HEK293 (cell line): ENCODE measurements at regions not wholly inside any gene's neighbourhood (a gene's known extent, or its start where the extent isn't known, plus 50 kb on each side); places are given as distances from the start of the nearest gene placed in this dataset.

ENCODE experiments used
- CTCF ChIA-PET: fragments of 350-600 bp; formaldehyde crosslinking; extraction: SDS; loops from one replicate; lab custom pipeline; 2021; ENCODE audit warnings: antibody characterized with exemption; lab: Yijun Ruan, JAX
- POLR2A ChIA-PET: fragments of 300-600 bp; formaldehyde crosslinking; extraction: SDS; loops from one replicate; lab custom pipeline; 2020; ENCODE audit warnings: antibody characterized with exemption, inconsistent platforms; lab: Yijun Ruan, JAX
- H3K27ac ChIP-seq: fragments of 200-500 bp; sonication (Bioruptor generic); 2 replicates; pipeline ENCODE4 v1.5.1; 2014; ENCODE audit warnings: low read depth, low read length, control low read depth, inconsistent platforms; ENCODE audit errors: extremely low read depth
- H3K36me3 ChIP-seq, 2 experiments: fragments of 200-500 bp in 1 of 2; sonication (Bioruptor generic) in 1 of 2; 1 replicate in 1 of 2; 2 replicates in 1 of 2; pipeline ENCODE4 v1.5.1; 2014 to 2017; ENCODE audit warnings: inconsistent platforms in 2 of 2, low read length in 2 of 2; ENCODE audit not compliant: control insufficient read depth in 2 of 2, insufficient read depth in 1 of 2
- H3K4me1 ChIP-seq: fragments of 200-500 bp; sonication (Bioruptor generic); 2 replicates; pipeline ENCODE4 v1.5.1; 2014; ENCODE audit warnings: mild to moderate bottlenecking, low read length, inconsistent platforms; ENCODE audit not compliant: control insufficient read depth, insufficient read depth
- H3K4me3 ChIP-seq: 2 replicates; pipeline ENCODE4 v1.5.1; 2011; ENCODE audit warnings: low read depth, mild to moderate bottlenecking, control low read depth, low read length, moderate library complexity
- H3K9me3 ChIP-seq: fragments of 200-500 bp; sonication (Bioruptor generic); 2 replicates; pipeline ENCODE4 v1.5.1; 2014; ENCODE audit warnings: low read depth, low read length, inconsistent platforms; ENCODE audit not compliant: control insufficient read depth, insufficient read depth
- EGR2 ChIP-seq: fragments of 450-650 bp; formaldehyde crosslinking; IDR thresholded peaks from 2 replicates; pipeline ENCODE4 v1.5.1; 2016; ENCODE audit warnings: low read depth, missing biosample characterization, missing genetic modification characterization
- FEZF1 ChIP-seq: fragments of 450-650 bp; formaldehyde crosslinking; IDR thresholded peaks from 2 replicates; pipeline ENCODE4 v1.5.1; 2016; ENCODE audit warnings: missing biosample characterization, missing genetic modification characterization
- OSR2 ChIP-seq: fragments of 450-650 bp; formaldehyde crosslinking; IDR thresholded peaks from 2 replicates; pipeline ENCODE4 v1.5.1; 2016; ENCODE audit warnings: missing biosample characterization, missing genetic modification characterization
- PBX3 ChIP-seq: sonication (generic); formaldehyde crosslinking; IDR thresholded peaks from 2 replicates; pipeline ENCODE4 v1.8.1; 2022; ENCODE audit warnings: mild to moderate bottlenecking, moderate library complexity, missing genetic modification reagents
- PRDM6 ChIP-seq: fragments of 450-650 bp; formaldehyde crosslinking; IDR thresholded peaks from 2 replicates; pipeline ENCODE4 v1.5.1; 2017; ENCODE audit warnings: missing biosample characterization, missing genetic modification characterization
- SALL2 ChIP-seq: fragments of 450-650 bp; formaldehyde crosslinking; IDR thresholded peaks from 2 replicates; pipeline ENCODE4 v1.5.0; 2017; ENCODE audit warnings: missing biosample characterization, mild to moderate bottlenecking, missing genetic modification characterization, borderline replicate concordance
- SP2 ChIP-seq: fragments of 450-650 bp; formaldehyde crosslinking; IDR thresholded peaks from 2 replicates; pipeline ENCODE4 v1.5.1; 2016; ENCODE audit warnings: missing biosample characterization, missing genetic modification characterization
- WT1 ChIP-seq: fragments of 450-650 bp; formaldehyde crosslinking; IDR thresholded peaks from 2 replicates; pipeline ENCODE4 v1.5.1; 2016; ENCODE audit warnings: missing biosample characterization, missing genetic modification characterization
- ZBTB48 ChIP-seq: fragments of 450-650 bp; formaldehyde crosslinking; IDR thresholded peaks from 2 replicates; pipeline ENCODE4 v1.5.1; 2016; ENCODE audit warnings: missing biosample characterization, missing genetic modification characterization
- ZBTB8A ChIP-seq: fragments of 450-650 bp; formaldehyde crosslinking; IDR thresholded peaks from 2 replicates; pipeline ENCODE4 v1.5.1; 2016; ENCODE audit warnings: missing biosample characterization, missing genetic modification characterization
- ZNF10 ChIP-seq: fragments of 450-650 bp; formaldehyde crosslinking; IDR thresholded peaks from 2 replicates; pipeline ENCODE4 v1.5.1; 2017; ENCODE audit warnings: missing biosample characterization, missing genetic modification characterization
- ZNF132 ChIP-seq: fragments of 450-650 bp; formaldehyde crosslinking; IDR thresholded peaks from 2 replicates; pipeline ENCODE4 v1.5.1; 2017; ENCODE audit warnings: missing biosample characterization, missing genetic modification characterization, borderline replicate concordance
- ZNF16 ChIP-seq: fragments of 450-650 bp; formaldehyde crosslinking; IDR thresholded peaks from 2 replicates; pipeline ENCODE4 v1.5.1; 2016; ENCODE audit warnings: low read depth, missing biosample characterization, missing genetic modification characterization
- ZNF221 ChIP-seq: fragments of 450-650 bp; formaldehyde crosslinking; IDR thresholded peaks from 2 replicates; pipeline ENCODE4 v1.5.1; 2017; ENCODE audit warnings: missing biosample characterization, missing genetic modification characterization, borderline replicate concordance
- ZNF26 ChIP-seq: fragments of 450-650 bp; formaldehyde crosslinking; IDR thresholded peaks from 2 replicates; pipeline ENCODE4 v1.5.1; 2016; ENCODE audit warnings: missing biosample characterization, missing genetic modification characterization
- ZNF341 ChIP-seq: fragments of 450-650 bp; formaldehyde crosslinking; IDR thresholded peaks from 2 replicates; pipeline ENCODE4; 2016; ENCODE audit warnings: low read depth, missing biosample characterization, missing genetic modification characterization
- ZNF350 ChIP-seq: fragments of 450-650 bp; formaldehyde crosslinking; IDR thresholded peaks from 2 replicates; pipeline ENCODE4 v1.5.0; 2017; ENCODE audit warnings: missing biosample characterization, mild to moderate bottlenecking, missing genetic modification characterization
- ZNF426 ChIP-seq: fragments of 450-650 bp; formaldehyde crosslinking; IDR thresholded peaks from 2 replicates; pipeline ENCODE4 v1.5.1; 2017; ENCODE audit warnings: missing biosample characterization, missing genetic modification characterization, mild to moderate bottlenecking, inconsistent platforms, moderate library complexity
- ZNF558 ChIP-seq: fragments of 450-650 bp; formaldehyde crosslinking; IDR thresholded peaks from 2 replicates; pipeline ENCODE4 v1.5.1; 2016; ENCODE audit warnings: missing biosample characterization, missing genetic modification characterization
- ZNF639 ChIP-seq: fragments of 450-650 bp; formaldehyde crosslinking; IDR thresholded peaks from 2 replicates; pipeline ENCODE4 v1.5.1; 2016; ENCODE audit warnings: missing biosample characterization, missing genetic modification characterization
- ZNF660 ChIP-seq: fragments of 450-650 bp; IDR thresholded peaks from 2 replicates; pipeline ENCODE4 v1.5.1; 2018; ENCODE audit warnings: missing biosample characterization, mild to moderate bottlenecking, missing genetic modification characterization
- ZNF677 ChIP-seq: fragments of 450-650 bp; IDR thresholded peaks from 2 replicates; pipeline ENCODE4 v1.5.0; 2018; ENCODE audit warnings: missing biosample characterization, mild to moderate bottlenecking, missing genetic modification characterization, moderate library complexity

- Histone ChIP-seq H3K4me1 (no peaks in the 10 kb centered on the region), H3K4me3 (no peak overlapping the region), H3K27ac (no peak overlapping the region), H3K9me3 (no peaks in the 10 kb centered on the region), H3K36me3 (no peaks in the 10 kb centered on the region)
- ChIA-PET CTCF (interaction anchor here (0.6 to 0.7 kb wide), 2 partner anchors 276 to 452 kb away, joined by 3 to 6 read pairs; no protein-coding TSS in a partner anchor), POLR2A (no interaction called here)
- TF ChIP-seq ZNF341 (tag by site-specific recombination) (no peak), OSR2 (no peak), ZNF660 (no peak), PBX3 (CRISPR knock-in tag) (no peak), ZNF639 (tag by site-specific recombination) (no peak), EGR2 (tag by site-specific recombination) (no peak), ZNF350 (tag by site-specific recombination) (no peak), ZNF26 (tag by site-specific recombination) (no peak), WT1 (no peak), FEZF1 (tag by site-specific recombination) (no peak)
These were observed 382.9 kb downstream of the MAT2B start for GRCh38 chr5:163888366-163888765.

- no peak overlapping the region for H3K4me3 ChIP-seq
- H3K9me3 ChIP-seq, result no peaks in the 10 kb centered on the region
- CTCF ChIA-PET, result no interaction called here
- no peak overlapping the region for H3K27ac ChIP-seq
- TF ChIP-seq ZNF677 (tag by site-specific recombination) (no peak), ZNF132 (tag by site-specific recombination) (no peak), WT1 (no peak), ZNF10 (no peak), ZNF221 (tag by site-specific recombination) (no peak), SALL2 (tag by site-specific recombination) (no peak), SP2 (tag by site-specific recombination) (no peak), ZNF558 (tag by site-specific recombination) (no peak)
- TF ChIP-seq, all 188 proteins: peak for 0
- POLR2A ChIA-PET, result no interaction called here
- no peaks in the 10 kb centered on the region for H3K4me1 ChIP-seq
- H3K36me3 ChIP-seq, result no peaks in the 10 kb centered on the region
These were observed 383.9 kb downstream of the MAT2B start for GRCh38 chr5:163889369-163889768.

GRCh38 chr5:163890261-163890660 lies 384.8 kb downstream of the MAT2B start:
- TF ChIP-seq ZBTB8A (tag by site-specific recombination), result no peak
- no peak for TF ChIP-seq ZNF426
- TF ChIP-seq PRDM6 (tag by site-specific recombination), result no peak
- TF ChIP-seq ZBTB48, result no peak
- no peak for TF ChIP-seq ZNF16
- CTCF ChIA-PET, result no interaction called here

More at GRCh38 chr5:163890261-163890660, 384.8 kb downstream of the MAT2B start:
- H3K9me3 ChIP-seq, result no peaks in the 10 kb centered on the region
- H3K4me3 ChIP-seq, result no peak overlapping the region
- no peaks in the 10 kb centered on the region for H3K36me3 ChIP-seq
- POLR2A ChIA-PET, result no interaction called here
- no peak overlapping the region for H3K27ac ChIP-seq
- no peaks in the 10 kb centered on the region for H3K4me1 ChIP-seq
